ENCODE measurements at regions not wholly inside any gene's neighbourhood (a gene's known extent, or its start where the extent isn't known, plus 50 kb on each side); places are given as distances from the start of the nearest gene placed in this dataset.

GRCh38 chr11:27847496-27847895 lies 147.2 kb upstream of the BDNF start:
- ChIA-PET POLR2A (interaction anchor here (0.8 kb wide), 1 partner anchor 29 kb away, joined by 3 read pairs; no protein-coding TSS in a partner anchor), CTCF (ENCODE audit: unreplicated experiment) (no interaction called here)
- Histone ChIP-seq H3K36me3 (ENCODE audit: insufficient read depth, low read length) (no peaks in the 10 kb centered on the region), H4K20me1 (ENCODE audit: insufficient read depth, low read length) (no peaks in the 10 kb centered on the region), H3K79me2 (ENCODE audit: insufficient read depth, low read depth, low read length) (no peaks in the 10 kb centered on the region), H3K4me3 (ENCODE audit: low read depth, low read length, poor library complexity, severe bottlenecking) (no peak overlapping the region), H3K9me3 (ENCODE audit: low read length) (no peaks in the 10 kb centered on the region), H3K4me2 (ENCODE audit: low read length) (no peak overlapping the region), H3K9me2 (ENCODE audit: insufficient read depth, low read length) (no peaks in the 10 kb centered on the region; the same call in 1 of the 2 replicates), H3K27ac (ENCODE audit: low read depth, low read length, poor library complexity, severe bottlenecking) (no peak overlapping the region), H2AFZ (ENCODE audit: low read length) (no peak overlapping the region), H3K4me1 (ENCODE audit: insufficient read depth, low read length, poor library complexity, severe bottlenecking) (no peaks in the 10 kb centered on the region)
- TF ChIP-seq EZH2phosphoT487 (IDR thresholded peaks at IDR 0.05; ENCODE audit: borderline replicate concordance, low read depth, low read length) (no peak), CTCF (conservative IDR thresholded peaks at IDR 0.05; ENCODE audit: low read length) (no peak)
- no peak for DNase-seq (ENCODE audit: low spot score)
- intact Hi-C loops (cut with micrococcal nuclease; ENCODE audit: unreplicated experiment): no loop called here
- BruUV-seq (replicated peaks): no TSS peak

- BruUV-seq (replicated peaks): no TSS peak
- no peak for DNase-seq (ENCODE audit: low spot score)
- TF ChIP-seq EZH2phosphoT487 (IDR thresholded peaks at IDR 0.05; ENCODE audit: borderline replicate concordance, low read depth, low read length) (no peak), CTCF (conservative IDR thresholded peaks at IDR 0.05; ENCODE audit: low read length) (no peak)
- intact Hi-C loops (cut with micrococcal nuclease; ENCODE audit: unreplicated experiment): no loop called here
- ChIA-PET CTCF (ENCODE audit: unreplicated experiment) (interaction anchor here (0.7 kb wide), 1 partner anchor 25 kb away, joined by 3 read pairs; no protein-coding TSS in a partner anchor), POLR2A (no interaction called here)
- no peaks in the 10 kb centered on the region for H4K20me1 ChIP-seq (ENCODE audit: insufficient read depth, low read length)
- no peak overlapping the region for H3K4me3 ChIP-seq (ENCODE audit: low read depth, low read length, poor library complexity, severe bottlenecking)
- H3K36me3 ChIP-seq (ENCODE audit: insufficient read depth, low read length): no peaks in the 10 kb centered on the region
- H3K79me2 ChIP-seq (ENCODE audit: insufficient read depth, low read depth, low read length): no peaks in the 10 kb centered on the region
- no peak overlapping the region for H3K27ac ChIP-seq (ENCODE audit: low read depth, low read length, poor library complexity, severe bottlenecking)
- no peak overlapping the region for H2AFZ ChIP-seq (ENCODE audit: low read length)
- no peak overlapping the region for H3K4me2 ChIP-seq (ENCODE audit: low read length)
- H3K9me3 ChIP-seq (ENCODE audit: low read length): no peaks in the 10 kb centered on the region
- no peaks in the 10 kb centered on the region for H3K4me1 ChIP-seq (ENCODE audit: insufficient read depth, low read length, poor library complexity, severe bottlenecking)
- H3K9me2 ChIP-seq (ENCODE audit: insufficient read depth, low read length): no peaks in the 10 kb centered on the region; the same call in 1 of the 2 replicates
Observed at GRCh38 chr11:27842290-27842689, 142.0 kb upstream of the BDNF start.

- DNase-seq (ENCODE audit: low spot score): no peak
- no peaks in the 10 kb centered on the region for H3K36me3 ChIP-seq (ENCODE audit: insufficient read depth, low read length)
- no peak overlapping the region for H3K27ac ChIP-seq (ENCODE audit: low read depth, low read length, poor library complexity, severe bottlenecking)
- intact Hi-C loops (cut with micrococcal nuclease; ENCODE audit: unreplicated experiment): no loop called here
- ChIA-PET CTCF (ENCODE audit: unreplicated experiment) (no interaction called here), POLR2A (interaction anchor here (0.6 kb wide), 1 partner anchor 305 kb away, joined by 3 read pairs; no protein-coding TSS in a partner anchor)
- BruUV-seq (replicated peaks): no TSS peak
- H3K4me2 ChIP-seq (ENCODE audit: low read length): no peak overlapping the region
- H4K20me1 ChIP-seq (ENCODE audit: insufficient read depth, low read length): no peaks in the 10 kb centered on the region
- no peak overlapping the region for H2AFZ ChIP-seq (ENCODE audit: low read length)
- no peak overlapping the region for H3K4me3 ChIP-seq (ENCODE audit: low read depth, low read length, poor library complexity, severe bottlenecking)
- TF ChIP-seq EZH2phosphoT487 (IDR thresholded peaks at IDR 0.05; ENCODE audit: borderline replicate concordance, low read depth, low read length) (no peak), CTCF (conservative IDR thresholded peaks at IDR 0.05; ENCODE audit: low read length) (no peak)
- H3K4me1 ChIP-seq (ENCODE audit: insufficient read depth, low read length, poor library complexity, severe bottlenecking): no peaks in the 10 kb centered on the region
- no peaks in the 10 kb centered on the region for H3K9me3 ChIP-seq (ENCODE audit: low read length)
- H3K79me2 ChIP-seq (ENCODE audit: insufficient read depth, low read depth, low read length): no peaks in the 10 kb centered on the region
- H3K9me2 ChIP-seq (ENCODE audit: insufficient read depth, low read length): no peaks in the 10 kb centered on the region; the same call in 1 of the 2 replicates
Observed at GRCh38 chr11:27841023-27841422, 140.8 kb upstream of the BDNF start.
